Neural progenitor cell (in vitro differentiated cells): ENCODE measurements at regions not wholly inside any gene's neighbourhood (a gene's known extent, or its start where the extent isn't known, plus 50 kb on each side); places are given as distances from the start of the nearest gene placed in this dataset.

Experiments used
- EZH2 ChIP-seq: fragments of 200-600 bp; sonication (generic); IDR thresholded peaks from 2 replicates; pipeline ENCODE4 v1.6.1; 2017; ENCODE audit warnings: antibody characterized with exemption, mild to moderate bottlenecking, moderate library complexity
- TF ChIP-seq, protein P1 (sequence below): fragments of 200-600 bp; sonication (generic); IDR thresholded peaks from 2 replicates; pipeline ENCODE4 v1.5.1; 2017; ENCODE audit warnings: antibody characterized with exemption, mild to moderate bottlenecking

DNA sequence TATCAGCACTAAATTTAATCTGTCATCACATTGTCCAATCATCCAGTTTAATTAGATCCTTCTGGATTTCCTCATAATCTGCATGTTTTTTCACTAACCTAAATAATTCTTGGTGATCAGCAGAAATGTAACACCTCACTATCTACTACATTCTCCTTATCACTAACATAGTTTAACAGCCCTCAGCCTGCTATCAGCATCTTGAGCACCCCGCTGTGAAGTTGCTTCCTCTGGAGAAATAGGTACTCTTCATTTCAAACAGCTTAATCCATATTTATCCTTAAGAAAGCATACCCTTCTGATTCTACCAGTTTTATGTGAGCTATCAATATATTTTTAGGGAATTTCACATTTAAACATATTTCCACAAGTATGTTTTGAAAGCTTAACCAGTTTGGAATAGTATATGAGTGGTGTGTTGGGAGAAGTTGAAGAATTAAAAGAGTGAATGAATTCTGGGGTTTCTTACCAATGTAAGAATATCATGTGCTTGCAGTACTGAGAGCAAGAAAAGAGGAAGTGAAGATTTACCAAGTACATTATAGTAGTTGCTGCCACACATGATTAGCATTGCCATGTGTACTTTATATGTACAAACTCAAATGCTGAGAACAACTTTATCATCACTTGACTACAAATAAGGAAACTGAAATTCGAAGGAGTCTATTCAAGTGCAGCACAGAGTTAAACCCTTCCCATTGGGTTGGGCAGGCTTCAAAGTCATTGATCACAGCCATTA lies 771.1 kb upstream of the ADGRL4 start:
- TF ChIP-seq, protein P1, sequence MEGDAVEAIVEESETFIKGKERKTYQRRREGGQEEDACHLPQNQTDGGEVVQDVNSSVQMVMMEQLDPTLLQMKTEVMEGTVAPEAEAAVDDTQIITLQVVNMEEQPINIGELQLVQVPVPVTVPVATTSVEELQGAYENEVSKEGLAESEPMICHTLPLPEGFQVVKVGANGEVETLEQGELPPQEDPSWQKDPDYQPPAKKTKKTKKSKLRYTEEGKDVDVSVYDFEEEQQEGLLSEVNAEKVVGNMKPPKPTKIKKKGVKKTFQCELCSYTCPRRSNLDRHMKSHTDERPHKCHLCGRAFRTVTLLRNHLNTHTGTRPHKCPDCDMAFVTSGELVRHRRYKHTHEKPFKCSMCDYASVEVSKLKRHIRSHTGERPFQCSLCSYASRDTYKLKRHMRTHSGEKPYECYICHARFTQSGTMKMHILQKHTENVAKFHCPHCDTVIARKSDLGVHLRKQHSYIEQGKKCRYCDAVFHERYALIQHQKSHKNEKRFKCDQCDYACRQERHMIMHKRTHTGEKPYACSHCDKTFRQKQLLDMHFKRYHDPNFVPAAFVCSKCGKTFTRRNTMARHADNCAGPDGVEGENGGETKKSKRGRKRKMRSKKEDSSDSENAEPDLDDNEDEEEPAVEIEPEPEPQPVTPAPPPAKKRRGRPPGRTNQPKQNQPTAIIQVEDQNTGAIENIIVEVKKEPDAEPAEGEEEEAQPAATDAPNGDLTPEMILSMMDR: no peak
- TF ChIP-seq EZH2: no peak
